HG03097 (cell line): ENCODE measurements at regions not wholly inside any gene's neighbourhood (a gene's known extent, or its start where the extent isn't known, plus 50 kb on each side); places are given as distances from the start of the nearest gene placed in this dataset.
"Not testable (repeated sequence)": the region's sequence is repeated elsewhere in the genome, so short reads cannot be mapped to it uniquely, and the experiment has no call there.

ENCODE experiments used
- ATAC-seq: cut with Tn5 transposase; IDR thresholded peaks from one replicate; pipeline ENCODE4 v1.9.1; 2021; ENCODE audit not compliant: unreplicated experiment, low FRiP score

- ATAC-seq: not testable (repeated sequence)
These were observed 153.4 kb upstream of the POGK start for GRCh38 chr1:166685891-166686290.

- not testable (repeated sequence) for ATAC-seq
These were observed 148.7 kb upstream of the POGK start for GRCh38 chr1:166690596-166690995.

GRCh38 chr1:166691476-166691875 is 147.8 kb upstream of the POGK start:
- ATAC-seq: no peak

GRCh38 chr1:166692346-166692745 is 146.9 kb upstream of the POGK start:
- ATAC-seq: no peak

GRCh38 chr1:166693158-166693557 is 146.1 kb upstream of the POGK start:
- ATAC-seq: no peak

GRCh38 chr1:166693673-166694297 is 145.5 kb upstream of the POGK start:
- no peak for ATAC-seq

GRCh38 chr1:166695115-166695514 is 144.2 kb upstream of the POGK start:
- ATAC-seq: no peak

- ATAC-seq: not testable (repeated sequence)
These were observed 143.4 kb upstream of the POGK start for GRCh38 chr1:166695834-166696233.

- ATAC-seq: no peak
These were observed 140.5 kb upstream of the POGK start for GRCh38 chr1:166698771-166699170.

- ATAC-seq: no peak
These were observed 139.7 kb upstream of the POGK start for GRCh38 chr1:166699613-166700012.

GRCh38 chr1:166700696-166701095 is 138.6 kb upstream of the POGK start:
- ATAC-seq: no peak

- ATAC-seq: no peak
These were observed 137.6 kb upstream of the POGK start for GRCh38 chr1:166701603-166702100.

GRCh38 chr1:166703141-166703540 is 136.1 kb upstream of the POGK start:
- no peak for ATAC-seq

GRCh38 chr1:166703726-166704462 is 135.4 kb upstream of the POGK start:
- ATAC-seq: no peak

- no peak for ATAC-seq
These were observed 133.6 kb upstream of the POGK start for GRCh38 chr1:166705376-166706289.

- ATAC-seq: no peak
These were observed 122.7 kb upstream of the POGK start for GRCh38 chr1:166716620-166717019.

GRCh38 chr1:166721145-166721544 is 118.1 kb upstream of the POGK start:
- no peak for ATAC-seq

- ATAC-seq: no peak
These were observed 108.9 kb upstream of the POGK start for GRCh38 chr1:166730299-166730888.

- ATAC-seq: no peak
These were observed 101.1 kb upstream of the POGK start for GRCh38 chr1:166738140-166738539.

GRCh38 chr1:166738873-166739272 is 100.4 kb upstream of the POGK start:
- no peak for ATAC-seq
